Mammary epithelial cell (primary cell): ENCODE measurements at regions not wholly inside any gene's neighbourhood (a gene's known extent, or its start where the extent isn't known, plus 50 kb on each side); places are given as distances from the start of the nearest gene placed in this dataset.

Experiments
- CTCF ChIP-seq, 2 donors: IDR thresholded peaks in 1 of 2; conservative IDR thresholded peaks in 1 of 2; 2 replicates each; pipeline ENCODE4 v1.5.1; 2011 to 2012; ENCODE audit warnings: inconsistent platforms in 2 of 2, low read length in 2 of 2, mild to moderate bottlenecking in 2 of 2, control low read depth in 1 of 2, low read depth in 1 of 2; ENCODE audit not compliant: insufficient read depth in 1 of 2; ENCODE audit errors: extremely low read depth in 1 of 2
- EZH2 ChIP-seq: IDR thresholded peaks from 2 replicates; pipeline ENCODE4 v1.6.1; 2012; ENCODE audit warnings: low read length, inconsistent platforms, borderline replicate concordance

- TF ChIP-seq CTCF (conservative IDR thresholded peaks at IDR 0.05 in 1 of 2, IDR thresholded peaks at IDR 0.05 in 1 of 2; ENCODE audit: extremely low read depth in 1 of 2, insufficient read depth in 1 of 2, low read depth in 1 of 2, low read length in 2 of 2) = no peak
- no peak for TF ChIP-seq EZH2
Observed at GRCh38 chr3:194281766-194282165, 69.4 kb downstream of the CPN2 start.
